Mononuclear cell (primary cell): ENCODE measurements at regions not wholly inside any gene's neighbourhood (a gene's known extent, or its start where the extent isn't known, plus 50 kb on each side); places are given as distances from the start of the nearest gene placed in this dataset.

Experiments
- H3K27me3 ChIP-seq: 2 replicates; pipeline ENCODE4 v1.6.0; 2011; ENCODE audit warnings: low read length, control low read depth; ENCODE audit not compliant: insufficient read depth
- H3K4me1 ChIP-seq: 2 replicates; pipeline ENCODE4 v1.5.1; 2011; ENCODE audit warnings: mild to moderate bottlenecking, low read length, control low read depth; ENCODE audit not compliant: insufficient read depth
- H3K4me3 ChIP-seq: 2 replicates; pipeline ENCODE4 v1.5.1; 2011; ENCODE audit warnings: mild to moderate bottlenecking, low read length, moderate library complexity
- H3K9me3 ChIP-seq: 2 replicates; pipeline ENCODE4 v1.5.1; 2011; ENCODE audit warnings: low read depth, mild to moderate bottlenecking, control low read depth, low read length

DNA sequence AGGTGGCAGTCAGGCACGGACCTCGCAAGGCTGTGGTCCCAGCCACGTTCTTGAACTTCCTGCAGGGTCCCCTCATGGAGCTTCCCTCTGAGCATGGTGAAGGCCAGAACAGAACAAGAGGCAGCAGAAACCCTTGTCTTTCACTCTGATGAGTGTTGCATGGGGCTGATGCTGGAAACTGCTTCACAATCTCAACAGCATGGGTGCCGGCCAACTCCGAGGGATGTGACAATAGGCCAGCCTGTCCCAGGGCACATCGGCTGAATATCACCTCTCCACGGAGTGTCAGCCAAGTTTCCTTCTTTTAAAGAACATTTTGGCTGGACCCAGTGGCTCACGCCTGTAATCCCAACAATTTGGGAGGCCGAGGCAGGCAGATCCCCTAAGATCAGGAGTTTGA lies 173.9 kb downstream of the FOXO1 start:
- no peaks in the 10 kb centered on the region for H3K9me3 ChIP-seq
- H3K4me1 ChIP-seq, result peaks cover 44% of the 10 kb centered on the region
- no peaks in the 10 kb centered on the region for H3K27me3 ChIP-seq
- H3K4me3 ChIP-seq, result no peak overlapping the region

DNA sequence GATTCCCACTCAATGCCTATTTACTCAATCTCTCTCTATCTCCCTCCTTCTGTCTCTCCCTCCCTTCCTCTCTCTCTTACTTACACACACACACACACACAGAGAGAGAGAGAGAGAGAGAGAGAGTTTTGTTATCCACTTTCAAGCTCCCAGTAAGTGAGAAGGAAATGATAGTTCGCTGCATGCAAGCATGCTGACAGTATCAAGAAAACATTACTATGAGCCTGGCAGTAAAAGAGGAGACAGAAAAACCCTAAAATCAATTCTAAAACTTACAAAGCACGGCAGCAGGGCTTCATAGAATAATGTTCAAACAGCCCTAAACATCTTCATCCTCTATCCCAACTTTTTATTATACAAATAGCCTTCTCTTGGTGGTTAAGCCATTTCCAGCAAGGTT lies 171.9 kb downstream of the FOXO1 start:
- Histone ChIP-seq H3K4me1 (peaks cover 30% of the 10 kb centered on the region), H3K27me3 (no peaks in the 10 kb centered on the region), H3K9me3 (no peaks in the 10 kb centered on the region), H3K4me3 (no peak overlapping the region)

DNA sequence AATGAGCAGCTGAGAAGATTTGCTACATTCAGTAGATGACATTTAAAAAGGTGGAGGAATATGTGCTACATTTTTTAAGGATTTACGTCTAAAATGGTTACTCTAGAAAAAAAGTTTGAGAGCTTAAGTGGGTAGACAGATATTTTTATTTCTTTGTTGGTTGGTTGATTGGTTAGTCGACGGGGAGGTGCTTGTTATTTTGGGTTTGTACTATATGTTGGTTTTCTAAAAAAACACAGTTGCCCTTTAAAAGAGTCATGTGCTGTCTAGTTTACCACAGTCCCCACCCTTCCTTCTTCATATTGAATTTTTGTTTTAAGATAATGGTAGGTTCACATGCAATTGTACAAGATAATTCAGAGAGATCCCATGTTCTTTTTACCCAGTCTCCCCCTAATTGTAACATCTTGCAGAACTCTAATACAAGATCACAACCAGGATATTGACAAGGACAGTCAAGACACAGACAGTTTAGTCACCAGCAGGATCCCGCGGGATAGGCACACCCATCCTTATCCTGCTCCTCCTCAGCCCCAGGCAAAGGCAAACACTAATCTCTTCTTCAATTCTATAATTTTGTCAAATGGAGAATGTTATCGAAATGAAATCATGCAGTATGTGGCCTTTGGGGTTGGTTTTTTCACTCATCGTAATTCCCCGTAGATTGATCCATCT lies 171.4 kb downstream of the FOXO1 start:
- peaks cover 24% of the 10 kb centered on the region for H3K4me1 ChIP-seq
- no peaks in the 10 kb centered on the region for H3K27me3 ChIP-seq
- H3K9me3 ChIP-seq, result no peaks in the 10 kb centered on the region
- H3K4me3 ChIP-seq, result no peak overlapping the region

DNA sequence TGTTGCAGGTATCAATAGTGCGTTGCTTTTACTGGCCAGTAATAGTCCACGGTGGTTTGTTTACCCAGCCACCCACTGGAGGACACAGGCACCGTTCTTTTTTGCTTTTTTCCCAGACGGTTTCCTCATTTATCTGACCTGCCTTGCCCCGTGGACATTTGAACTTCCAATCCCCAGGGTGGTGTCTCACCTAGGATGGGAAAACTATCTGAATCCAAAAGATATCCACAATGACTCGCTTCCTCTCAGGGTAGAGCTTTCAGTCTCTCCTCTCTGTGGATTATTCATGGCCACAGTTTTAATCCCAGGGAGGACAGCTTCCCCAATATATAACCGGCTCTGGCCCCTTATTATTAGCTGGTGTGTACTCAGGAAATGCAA lies 170.8 kb downstream of the FOXO1 start:
- Histone ChIP-seq H3K27me3 (no peaks in the 10 kb centered on the region), H3K9me3 (no peaks in the 10 kb centered on the region), H3K4me3 (no peak overlapping the region), H3K4me1 (peaks cover 20% of the 10 kb centered on the region)

DNA sequence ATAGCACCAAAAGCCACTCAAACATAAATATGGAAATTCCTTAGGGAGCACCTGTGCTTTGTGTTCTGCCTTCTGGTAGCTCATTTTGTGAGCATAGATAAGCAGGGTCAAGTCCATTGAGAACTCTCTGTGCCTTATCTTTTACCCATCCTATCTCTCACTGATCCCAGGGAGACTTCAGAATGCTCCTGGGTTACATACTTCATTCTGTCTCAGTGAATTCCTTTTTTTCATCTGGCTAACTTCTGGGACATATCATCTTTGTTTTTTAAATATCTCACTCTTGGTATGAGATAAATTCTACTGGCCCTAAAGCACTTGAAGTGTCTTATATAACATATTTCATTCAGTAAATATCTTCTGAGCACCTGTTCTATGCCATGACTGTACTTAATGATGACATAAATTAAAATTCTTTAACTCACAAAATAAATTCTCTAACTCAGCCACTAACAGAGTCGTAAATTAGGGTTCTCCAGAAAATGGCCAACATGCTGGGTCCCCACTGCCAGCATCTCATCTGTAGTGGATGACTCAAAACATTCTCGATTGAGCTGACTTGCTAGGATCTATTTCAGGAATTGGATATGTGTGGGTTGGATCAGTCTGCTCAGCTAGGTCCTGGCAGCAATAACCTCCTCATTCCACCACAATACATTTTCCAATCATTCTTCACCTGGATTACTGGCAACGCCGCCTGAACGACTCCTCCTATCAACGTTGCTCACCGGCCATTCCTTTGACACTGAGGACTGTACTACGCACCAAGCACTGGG lies 170.2 kb downstream of the FOXO1 start:
- no peaks in the 10 kb centered on the region for H3K9me3 ChIP-seq
- no peaks in the 10 kb centered on the region for H3K27me3 ChIP-seq
- H3K4me3 ChIP-seq, result no peak overlapping the region
- peaks cover 20% of the 10 kb centered on the region for H3K4me1 ChIP-seq

DNA sequence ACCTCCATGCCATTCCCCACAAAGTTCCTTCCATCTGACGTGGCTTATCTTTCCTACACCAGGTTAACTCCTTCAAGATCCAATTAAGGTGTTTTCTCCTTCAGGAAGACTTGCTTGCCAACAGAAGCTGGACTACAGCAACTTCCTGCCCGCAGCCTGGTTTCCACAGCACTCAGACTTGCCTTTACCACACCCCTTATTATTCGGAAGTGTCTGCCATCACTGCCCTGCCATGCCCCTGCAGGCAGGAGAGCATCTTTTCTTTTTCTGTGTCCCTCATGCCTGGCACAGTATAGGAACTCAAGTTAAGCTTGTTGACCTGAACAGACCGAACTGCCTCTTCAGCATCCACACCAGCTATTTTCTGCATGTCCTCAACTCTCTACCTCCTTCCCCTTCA lies 168.0 kb downstream of the FOXO1 start:
- Histone ChIP-seq H3K4me1 (peaks cover 15% of the 10 kb centered on the region), H3K4me3 (no peak overlapping the region)

DNA sequence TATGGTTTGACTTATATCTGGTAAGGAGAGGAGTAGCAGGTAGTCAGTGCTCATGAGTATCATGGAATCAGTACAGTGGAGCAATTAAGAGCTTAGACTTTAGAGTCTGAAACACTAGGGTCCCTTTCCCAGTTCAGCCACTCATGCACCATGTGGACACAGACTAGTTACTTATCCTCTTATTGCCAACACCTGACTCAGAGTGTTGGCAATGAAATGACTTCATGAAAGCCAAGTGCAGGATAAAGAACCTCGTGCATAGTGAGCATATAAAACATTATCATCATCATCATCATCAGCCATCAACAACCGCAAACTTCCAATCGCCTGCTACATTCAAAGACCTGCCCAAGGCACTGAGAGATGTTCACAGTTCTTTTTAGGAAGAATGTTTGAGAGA lies 164.2 kb downstream of the FOXO1 start:
- H3K27me3 ChIP-seq, result no peaks in the 10 kb centered on the region
- peaks cover 3% of the 10 kb centered on the region for H3K4me1 ChIP-seq
- H3K4me3 ChIP-seq, result no peak overlapping the region

More for the DNA sequence above, 168.0 kb downstream of the FOXO1 start:
- H3K9me3 ChIP-seq, result no peaks in the 10 kb centered on the region
- no peaks in the 10 kb centered on the region for H3K27me3 ChIP-seq

DNA sequence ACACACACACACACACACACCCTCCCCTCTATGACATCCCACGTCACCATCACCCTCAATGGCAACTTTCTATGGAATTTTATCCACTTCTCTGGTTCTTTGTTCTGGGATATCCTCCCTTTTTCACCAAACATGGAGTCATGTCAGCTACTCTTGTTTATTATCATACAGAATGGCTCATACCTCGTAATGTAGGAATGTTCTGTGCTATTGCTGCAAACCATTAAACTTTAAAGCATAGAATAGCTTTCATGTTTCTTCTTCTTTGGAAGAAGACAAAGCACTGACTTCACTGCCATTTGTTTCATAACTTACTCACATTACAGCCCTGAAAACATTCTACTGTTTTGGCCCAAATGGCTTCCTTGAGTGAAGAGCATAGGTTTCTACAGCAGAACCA lies 163.4 kb downstream of the FOXO1 start:
- no peaks in the 10 kb centered on the region for H3K27me3 ChIP-seq
- no peak overlapping the region for H3K4me3 ChIP-seq
- no peaks in the 10 kb centered on the region for H3K9me3 ChIP-seq
- peaks cover 4% of the 10 kb centered on the region for H3K4me1 ChIP-seq

More for the DNA sequence above, 164.2 kb downstream of the FOXO1 start:
- H3K9me3 ChIP-seq, result no peaks in the 10 kb centered on the region

DNA sequence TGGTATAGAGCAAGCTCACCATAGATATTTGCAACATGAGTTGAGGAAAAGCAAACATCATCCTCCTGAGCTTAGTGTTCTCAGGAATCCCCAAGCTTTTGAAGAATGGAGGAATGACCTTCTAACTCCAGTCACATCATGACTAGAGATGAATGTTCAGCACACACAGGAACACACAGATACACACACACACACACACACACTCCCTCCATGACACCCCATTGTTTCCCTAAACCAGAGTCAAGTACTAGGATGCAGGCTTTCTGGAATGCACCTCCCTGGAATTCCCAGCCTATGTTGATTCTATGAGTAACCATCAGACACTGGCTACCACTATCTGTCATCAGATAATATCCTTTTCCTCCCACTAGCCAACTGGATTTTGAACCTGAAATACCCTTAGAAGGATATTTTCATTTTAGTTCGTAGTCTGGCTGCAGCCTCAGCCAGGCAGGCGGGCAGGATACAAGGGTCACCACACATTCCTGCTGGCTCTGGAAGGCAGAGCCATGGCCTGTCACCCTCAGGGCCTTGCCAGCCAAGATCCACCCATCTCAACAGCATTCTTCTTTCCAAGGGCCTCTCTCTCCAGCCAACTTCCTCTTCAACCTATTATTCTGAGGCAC lies 162.4 kb downstream of the FOXO1 start:
- H3K9me3 ChIP-seq, result no peaks in the 10 kb centered on the region

DNA sequence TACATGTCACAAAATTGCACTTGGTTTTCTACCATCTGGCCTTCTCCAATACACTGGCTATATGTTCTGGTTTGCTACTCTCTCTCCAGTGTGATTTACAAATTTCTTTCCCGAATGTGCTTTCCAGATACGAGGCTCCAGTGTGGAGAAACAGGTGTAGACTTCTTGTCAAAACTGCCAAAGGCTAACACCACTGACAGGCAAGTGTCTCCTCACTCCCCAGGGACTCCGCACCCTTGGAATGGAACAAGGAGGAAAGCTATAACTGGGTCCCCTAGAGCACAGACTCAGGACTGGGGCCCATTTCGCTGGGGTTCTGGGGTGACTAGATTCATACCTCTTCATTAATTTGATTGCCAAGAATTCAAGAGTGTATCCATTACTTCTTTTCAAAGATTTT lies 161.8 kb downstream of the FOXO1 start:
- peaks cover 10% of the 10 kb centered on the region for H3K4me1 ChIP-seq
- H3K4me3 ChIP-seq, result no peak overlapping the region
- no peaks in the 10 kb centered on the region for H3K9me3 ChIP-seq
- H3K27me3 ChIP-seq, result no peaks in the 10 kb centered on the region

More for the DNA sequence above, 162.4 kb downstream of the FOXO1 start:
- H3K4me3 ChIP-seq, result no peak overlapping the region
- no peaks in the 10 kb centered on the region for H3K27me3 ChIP-seq
- peaks cover 10% of the 10 kb centered on the region for H3K4me1 ChIP-seq

DNA sequence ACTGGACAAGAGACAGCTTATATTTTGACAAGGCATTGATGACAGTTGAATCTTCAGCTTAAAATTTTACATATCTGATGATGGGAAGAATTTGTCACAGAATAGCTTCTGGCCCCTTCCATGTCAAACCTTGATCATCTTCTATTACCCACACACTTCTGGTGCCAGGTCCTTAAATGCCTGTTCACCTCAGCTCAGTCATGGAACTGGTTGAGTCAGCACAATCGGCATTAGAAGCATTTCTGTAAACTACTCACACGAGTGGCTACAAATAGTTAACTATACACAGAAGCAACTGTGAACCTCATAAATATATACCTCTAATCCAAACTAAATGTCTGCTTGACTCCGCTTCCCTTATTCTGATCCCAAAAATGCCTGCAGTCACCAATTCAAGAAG lies 161.2 kb downstream of the FOXO1 start:
- Histone ChIP-seq H3K9me3 (no peaks in the 10 kb centered on the region), H3K4me1 (peaks cover 10% of the 10 kb centered on the region), H3K4me3 (no peak overlapping the region), H3K27me3 (no peaks in the 10 kb centered on the region)
